ENCODE measurements at regions not wholly inside any gene's neighbourhood (a gene's known extent, or its start where the extent isn't known, plus 50 kb on each side); places are given as distances from the start of the nearest gene placed in this dataset.
"Not testable (repeated sequence)": the region's sequence is repeated elsewhere in the genome, so short reads cannot be mapped to it uniquely, and the experiment has no call there.

DNA sequence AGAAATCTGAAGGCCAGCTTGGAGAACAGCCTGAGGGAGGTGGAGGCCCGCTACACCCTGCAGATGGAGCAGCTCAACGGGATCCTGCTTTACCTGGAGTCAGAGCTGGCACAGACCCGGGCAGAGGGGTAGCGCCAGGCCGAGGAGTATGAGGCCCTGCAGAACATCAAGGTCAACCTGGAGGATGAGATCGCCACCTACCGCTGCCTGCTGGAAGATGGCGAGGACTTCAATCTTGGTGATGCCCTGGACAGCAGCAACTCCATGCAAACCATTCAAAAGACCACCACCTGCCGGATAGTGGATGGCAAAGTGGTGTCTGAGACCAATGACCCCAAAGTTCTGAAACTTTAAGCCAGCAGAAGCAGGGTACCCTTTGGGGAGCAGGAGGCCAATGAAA is 318.4 kb downstream of the ZFHX3 start:
- not testable (repeated sequence) for H3K4me1 ChIP-seq (ENCODE audit: control insufficient read depth, low read length); H3K27me3 ChIP-seq (ENCODE audit: control insufficient read depth, low read length); H3F3A ChIP-seq (ENCODE audit: control insufficient read depth, insufficient read depth); H3K9me2 ChIP-seq (replicated peaks; ENCODE audit: control insufficient read depth, low read length); H3K27ac ChIP-seq (ENCODE audit: low read depth, low read length); H3K36me3 ChIP-seq (ENCODE audit: control insufficient read depth, low read length); H4K20me1 ChIP-seq (ENCODE audit: control insufficient read depth, insufficient read depth, low read depth, low read length); H3K4me3 ChIP-seq (ENCODE audit: low read length); H3K9me3 ChIP-seq (ENCODE audit: control insufficient read depth, insufficient read depth, low read length); H3K4me2 ChIP-seq (ENCODE audit: low read length); H3K79me2 ChIP-seq (ENCODE audit: control insufficient read depth, low read length)

DNA sequence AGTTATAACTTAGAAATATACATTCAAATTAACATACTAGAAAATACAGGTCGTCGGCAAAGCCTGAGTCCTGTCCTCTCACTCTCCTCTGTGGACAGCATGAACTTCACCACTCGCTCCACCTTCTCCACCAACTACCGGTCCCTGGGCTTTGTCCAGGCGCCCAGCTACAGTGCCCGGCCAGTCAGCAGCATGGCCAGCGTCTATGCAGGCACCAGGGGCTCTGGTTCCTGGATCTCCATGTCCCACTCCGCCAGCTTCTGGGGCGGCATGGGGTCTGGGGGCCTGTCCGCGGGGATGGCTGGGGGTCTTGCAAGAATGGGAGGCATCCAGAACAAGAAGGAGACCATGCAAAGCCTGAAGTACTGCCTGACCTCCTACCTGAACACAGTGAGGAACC is 319.4 kb downstream of the ZFHX3 start:
- Histone ChIP-seq H3K79me2 (ENCODE audit: control insufficient read depth, low read length) (no peaks in the 10 kb centered on the region), H3K36me3 (ENCODE audit: control insufficient read depth, low read length) (no peaks in the 10 kb centered on the region), H3K27ac (ENCODE audit: low read depth, low read length) (no peak overlapping the region), H3K4me2 (ENCODE audit: low read length) (no peak overlapping the region), H3K4me3 (ENCODE audit: low read length) (no peak overlapping the region), H3K9me2 (replicated peaks; ENCODE audit: control insufficient read depth, low read length) (no peaks in the 10 kb centered on the region), H3F3A (ENCODE audit: control insufficient read depth, insufficient read depth) (no peaks in the 10 kb centered on the region), H3K9me3 (ENCODE audit: control insufficient read depth, insufficient read depth, low read length) (no peaks in the 10 kb centered on the region), H3K27me3 (ENCODE audit: control insufficient read depth, low read length) (no peaks in the 10 kb centered on the region), H3K4me1 (ENCODE audit: control insufficient read depth, low read length) (no peaks in the 10 kb centered on the region), H4K20me1 (ENCODE audit: control insufficient read depth, insufficient read depth, low read depth, low read length) (no peaks in the 10 kb centered on the region)
- TF ChIP-seq EZH2phosphoT487 (IDR thresholded peaks at IDR 0.05; ENCODE audit: borderline replicate concordance, low read length): no peak
- TF ChIP-seq, protein P1, sequence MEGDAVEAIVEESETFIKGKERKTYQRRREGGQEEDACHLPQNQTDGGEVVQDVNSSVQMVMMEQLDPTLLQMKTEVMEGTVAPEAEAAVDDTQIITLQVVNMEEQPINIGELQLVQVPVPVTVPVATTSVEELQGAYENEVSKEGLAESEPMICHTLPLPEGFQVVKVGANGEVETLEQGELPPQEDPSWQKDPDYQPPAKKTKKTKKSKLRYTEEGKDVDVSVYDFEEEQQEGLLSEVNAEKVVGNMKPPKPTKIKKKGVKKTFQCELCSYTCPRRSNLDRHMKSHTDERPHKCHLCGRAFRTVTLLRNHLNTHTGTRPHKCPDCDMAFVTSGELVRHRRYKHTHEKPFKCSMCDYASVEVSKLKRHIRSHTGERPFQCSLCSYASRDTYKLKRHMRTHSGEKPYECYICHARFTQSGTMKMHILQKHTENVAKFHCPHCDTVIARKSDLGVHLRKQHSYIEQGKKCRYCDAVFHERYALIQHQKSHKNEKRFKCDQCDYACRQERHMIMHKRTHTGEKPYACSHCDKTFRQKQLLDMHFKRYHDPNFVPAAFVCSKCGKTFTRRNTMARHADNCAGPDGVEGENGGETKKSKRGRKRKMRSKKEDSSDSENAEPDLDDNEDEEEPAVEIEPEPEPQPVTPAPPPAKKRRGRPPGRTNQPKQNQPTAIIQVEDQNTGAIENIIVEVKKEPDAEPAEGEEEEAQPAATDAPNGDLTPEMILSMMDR (IDR thresholded peaks at IDR 0.05; ENCODE audit: low read depth, low read length, poor library complexity, severe bottlenecking): no peak

DNA sequence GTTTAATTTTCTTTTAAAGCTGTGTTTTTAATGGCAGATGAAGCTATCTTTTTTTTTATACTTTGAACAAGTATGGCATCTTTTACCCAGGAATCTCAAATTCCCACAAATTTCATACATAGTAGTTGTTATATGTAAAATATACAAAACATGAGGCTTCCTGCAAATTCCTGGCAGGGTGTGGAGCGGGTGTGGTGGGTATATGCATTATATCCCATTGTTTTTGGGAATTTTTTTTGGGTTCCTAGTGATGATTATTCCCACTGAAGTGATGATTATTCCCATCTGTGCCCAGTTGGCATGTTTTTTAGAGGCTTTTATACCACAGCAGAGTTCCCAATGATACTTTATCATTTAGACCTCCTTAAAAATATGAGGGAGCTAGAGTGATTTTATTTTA is 320.4 kb downstream of the ZFHX3 start:
- H3K4me3 ChIP-seq (ENCODE audit: low read length): no peak overlapping the region
- H3K9me2 ChIP-seq (replicated peaks; ENCODE audit: control insufficient read depth, low read length): no peaks in the 10 kb centered on the region
- TF ChIP-seq EZH2phosphoT487 (IDR thresholded peaks at IDR 0.05; ENCODE audit: borderline replicate concordance, low read length): no peak
- TF ChIP-seq, protein P1 (IDR thresholded peaks at IDR 0.05; ENCODE audit: low read depth, low read length, poor library complexity, severe bottlenecking): no peak
- no peak overlapping the region for H3K27ac ChIP-seq (ENCODE audit: low read depth, low read length)
- no peaks in the 10 kb centered on the region for H3F3A ChIP-seq (ENCODE audit: control insufficient read depth, insufficient read depth)
- no peaks in the 10 kb centered on the region for H3K4me1 ChIP-seq (ENCODE audit: control insufficient read depth, low read length)
- no peaks in the 10 kb centered on the region for H3K9me3 ChIP-seq (ENCODE audit: control insufficient read depth, insufficient read depth, low read length)
- H3K36me3 ChIP-seq (ENCODE audit: control insufficient read depth, low read length): no peaks in the 10 kb centered on the region
- H4K20me1 ChIP-seq (ENCODE audit: control insufficient read depth, insufficient read depth, low read depth, low read length): no peaks in the 10 kb centered on the region
- H3K27me3 ChIP-seq (ENCODE audit: control insufficient read depth, low read length): no peaks in the 10 kb centered on the region
- H3K79me2 ChIP-seq (ENCODE audit: control insufficient read depth, low read length): no peaks in the 10 kb centered on the region
- H3K4me2 ChIP-seq (ENCODE audit: low read length): no peak overlapping the region

DNA sequence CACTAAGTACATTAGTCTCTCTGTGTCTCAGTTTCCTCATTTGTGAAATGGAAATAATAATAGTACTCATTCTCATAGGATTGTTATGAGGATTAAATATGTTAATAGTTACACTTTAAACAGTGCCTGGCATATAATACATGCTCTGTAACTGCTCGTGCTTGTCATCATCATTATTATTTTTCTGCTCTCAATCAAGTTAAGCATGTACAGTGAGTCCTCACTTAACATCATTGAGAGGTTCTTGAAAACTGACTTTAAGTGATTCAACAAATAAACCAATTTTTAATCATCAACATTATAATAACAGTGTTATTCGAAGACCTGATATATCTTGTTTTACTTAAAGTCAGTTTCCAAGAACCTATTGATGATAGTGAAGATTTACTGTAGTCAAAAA is 322.3 kb downstream of the ZFHX3 start:
- H3K9me3 ChIP-seq (ENCODE audit: control insufficient read depth, insufficient read depth, low read length): no peaks in the 10 kb centered on the region
- no peaks in the 10 kb centered on the region for H3K27me3 ChIP-seq (ENCODE audit: control insufficient read depth, low read length)
- no peak overlapping the region for H3K4me2 ChIP-seq (ENCODE audit: low read length)
- H3K4me3 ChIP-seq (ENCODE audit: low read length): no peak overlapping the region
- no peaks in the 10 kb centered on the region for H3F3A ChIP-seq (ENCODE audit: control insufficient read depth, insufficient read depth)
- H3K27ac ChIP-seq (ENCODE audit: low read depth, low read length): no peak overlapping the region
- no peaks in the 10 kb centered on the region for H4K20me1 ChIP-seq (ENCODE audit: control insufficient read depth, insufficient read depth, low read depth, low read length)
- H3K79me2 ChIP-seq (ENCODE audit: control insufficient read depth, low read length): no peaks in the 10 kb centered on the region
- no peaks in the 10 kb centered on the region for H3K36me3 ChIP-seq (ENCODE audit: control insufficient read depth, low read length)
- TF ChIP-seq, protein P1 (IDR thresholded peaks at IDR 0.05; ENCODE audit: low read depth, low read length, poor library complexity, severe bottlenecking): no peak
- no peak for TF ChIP-seq EZH2phosphoT487 (IDR thresholded peaks at IDR 0.05; ENCODE audit: borderline replicate concordance, low read length)
- no peaks in the 10 kb centered on the region for H3K4me1 ChIP-seq (ENCODE audit: control insufficient read depth, low read length)
- no peaks in the 10 kb centered on the region for H3K9me2 ChIP-seq (replicated peaks; ENCODE audit: control insufficient read depth, low read length)

Measured in DOHH2 (cell line).